H1 (cell line): ENCODE measurements at regions not wholly inside any gene's neighbourhood (a gene's known extent, or its start where the extent isn't known, plus 50 kb on each side); places are given as distances from the start of the nearest gene placed in this dataset.

Source experiments
- CTCF ChIA-PET: fragments of 300-600 bp; sonication (Branson Sonifier 250); formaldehyde crosslinking; loops from one replicate; lab custom pipeline; 2021; ENCODE audit not compliant: partially characterized antibody; lab: Charles Lee
- POLR2A ChIA-PET: fragments of 300-600 bp; sonication (Branson Sonifier 250); formaldehyde crosslinking; loops from one replicate; lab custom pipeline; 2021; ENCODE audit warnings: inconsistent platforms; ENCODE audit not compliant: partially characterized antibody; lab: Charles Lee
- DNase-seq, 2 experiments: peaks; one replicate each; pipeline versions ENCODE4 v3.0.0 to v3.0.0-alpha.2; 2010 to 2022; ENCODE audit warnings: low spot score in 2 of 2, low read depth in 1 of 2, mixed read lengths in 1 of 2
- FAIRE-seq: peaks from 2 replicates; lab custom pipeline; 2011; peaks lifted over from hg19 to GRCh38; lab: Jason Lieb, UNC
- H2AFZ ChIP-seq: 2 replicates; pipeline ENCODE4 v1.8.1; 2012; ENCODE audit warnings: low read length, inconsistent platforms
- H2AK5ac ChIP-seq: 2 replicates; pipeline ENCODE4 v1.6.1; 2013; ENCODE audit warnings: low read depth, low read length
- H2BK120ac ChIP-seq: replicated peaks from 2 replicates; pipeline ENCODE3; 2013; ENCODE audit warnings: low read depth, low read length, inconsistent platforms
- H2BK12ac ChIP-seq: 2 replicates; pipeline ENCODE4 v1.6.1; 2013; ENCODE audit warnings: low read depth, low read length
- H2BK15ac ChIP-seq: 2 replicates; pipeline ENCODE4 v1.6.1; 2013; ENCODE audit warnings: low read length
- H2BK20ac ChIP-seq: 2 replicates; pipeline ENCODE4 v1.6.1; 2013; ENCODE audit warnings: low read length
- H2BK5ac ChIP-seq: 2 replicates; pipeline ENCODE4 v1.6.1; 2013; ENCODE audit warnings: low read depth, low read length
- H3K14ac ChIP-seq: 2 replicates; pipeline ENCODE4 v1.6.1; 2013; ENCODE audit warnings: inconsistent platforms; ENCODE audit not compliant: insufficient read length
- H3K18ac ChIP-seq: 2 replicates; pipeline ENCODE4 v1.6.1; 2013; ENCODE audit warnings: low read length; ENCODE audit errors: extremely low read depth
- H3K23ac ChIP-seq: 2 replicates; pipeline ENCODE4 v1.6.1; 2013; ENCODE audit warnings: inconsistent platforms; ENCODE audit not compliant: insufficient read length
- H3K23me2 ChIP-seq: 2 replicates; pipeline ENCODE4 v1.6.1; 2013; ENCODE audit warnings: low read depth, low read length
- H3K27ac ChIP-seq: 2 replicates; pipeline ENCODE4 v1.6.1; 2011; ENCODE audit warnings: low read depth, low read length, inconsistent platforms
- H3K27me3 ChIP-seq, 4 experiments: replicated peaks in 1 of 4; 1 replicate in 1 of 4; 2 replicates in 3 of 4; pipeline versions ENCODE4 v1.6.1 to v1.8.1; 2011 to 2013; ENCODE audit warnings: low read length in 3 of 4, mild to moderate bottlenecking in 3 of 4, inconsistent platforms in 2 of 4, mixed read lengths in 2 of 4, moderate library complexity in 1 of 4; ENCODE audit not compliant: control insufficient read depth in 3 of 4, insufficient read depth in 3 of 4; ENCODE audit errors: extremely low read depth in 1 of 4
- H3K36me3 ChIP-seq, 4 experiments: 2 replicates each; pipeline versions ENCODE4 v1.6.1 to v1.8.1; 2011 to 2013; ENCODE audit warnings: mild to moderate bottlenecking in 4 of 4, low read length in 3 of 4, moderate library complexity in 2 of 4, control low read depth in 1 of 4, inconsistent platforms in 1 of 4; ENCODE audit not compliant: insufficient read depth in 4 of 4, control insufficient read depth in 2 of 4
- H3K4ac ChIP-seq: replicated peaks from 2 replicates; pipeline ENCODE3; 2013; ENCODE audit warnings: low read length, low read depth, mixed read lengths, inconsistent platforms; ENCODE audit not compliant: insufficient read length
- H3K4me1 ChIP-seq, 4 experiments: replicated peaks in 1 of 4; 1 replicate in 1 of 4; 2 replicates in 3 of 4; pipeline versions ENCODE4 v1.6.1 to v1.8.1; 2011 to 2013; ENCODE audit warnings: low read length in 3 of 4, inconsistent platforms in 2 of 4, mixed read lengths in 1 of 4; ENCODE audit not compliant: insufficient read depth in 4 of 4, control insufficient read depth in 3 of 4
- H3K4me2 ChIP-seq, 2 experiments: 2 replicates each; pipeline versions ENCODE4 v1.6.1 to v1.8.1; 2011 to 2013; ENCODE audit warnings: low read depth in 2 of 2, low read length in 2 of 2, control low read depth in 1 of 2, inconsistent platforms in 1 of 2, mild to moderate bottlenecking in 1 of 2; ENCODE audit not compliant: insufficient read depth in 1 of 2
- H3K4me3 ChIP-seq, 4 experiments: fragments of 200-600, 300-600 bp in 1 of 4; sonication (generic), shearing (Covaris generic), sonication (Bioruptor Twin) in 1 of 4; 2 replicates each; pipeline versions ENCODE4 v1.5.1 to v1.8.1; 2011 to 2016; ENCODE audit warnings: low read length in 4 of 4, low read depth in 3 of 4, control low read depth in 2 of 4, inconsistent platforms in 2 of 4, mild to moderate bottlenecking in 2 of 4, mixed read lengths in 1 of 4, moderate library complexity in 1 of 4; ENCODE audit not compliant: insufficient read depth in 2 of 4; ENCODE audit errors: extremely low read depth in 1 of 4
- H3K56ac ChIP-seq: replicated peaks from 2 replicates; pipeline ENCODE3; 2013; ENCODE audit warnings: low read depth, mild to moderate bottlenecking, mixed read lengths, low read length, inconsistent platforms; ENCODE audit not compliant: insufficient read length
- H3K79me1 ChIP-seq: 2 replicates; pipeline ENCODE4 v1.6.1; 2013; ENCODE audit warnings: low read depth, low read length, control low read depth
- H3K79me2 ChIP-seq, 2 experiments: 2 replicates each; pipeline versions ENCODE4 v1.6.1 to v1.8.1; 2012 to 2013; ENCODE audit warnings: low read length in 2 of 2, mild to moderate bottlenecking in 2 of 2, inconsistent platforms in 1 of 2; ENCODE audit not compliant: insufficient read depth in 2 of 2, control insufficient read depth in 1 of 2
- H3K9ac ChIP-seq, 4 experiments: replicated peaks in 1 of 4; 1 replicate in 1 of 4; 2 replicates in 3 of 4; pipeline versions ENCODE4 v1.6.1 to v1.8.1; 2011 to 2013; ENCODE audit warnings: low read depth in 3 of 4, low read length in 3 of 4, control low read depth in 2 of 4, mild to moderate bottlenecking in 2 of 4, moderate library complexity in 2 of 4, inconsistent platforms in 1 of 4; ENCODE audit errors: extremely low read depth in 1 of 4
- H3K9me3 ChIP-seq, 2 experiments: 2 replicates each; pipeline versions ENCODE4 v1.6.1 to v1.8.1; 2012 to 2013; ENCODE audit warnings: mild to moderate bottlenecking in 2 of 2, moderate library complexity in 2 of 2, control low read depth in 1 of 2, inconsistent platforms in 1 of 2, low read depth in 1 of 2, low read length in 1 of 2, mixed read lengths in 1 of 2; ENCODE audit not compliant: insufficient read depth in 2 of 2
- H4K20me1 ChIP-seq, 2 experiments: replicated peaks in 1 of 2; 2 replicates each; pipeline versions ENCODE3 to v1.8.1; 2011 to 2013; ENCODE audit warnings: inconsistent platforms in 2 of 2, low read length in 2 of 2, mild to moderate bottlenecking in 1 of 2; ENCODE audit not compliant: insufficient read depth in 2 of 2, control insufficient read depth in 1 of 2
- H4K5ac ChIP-seq: 2 replicates; pipeline ENCODE4 v1.6.1; 2013; ENCODE audit warnings: low read length, low read depth, mixed read lengths, inconsistent platforms; ENCODE audit not compliant: insufficient read length
- H4K8ac ChIP-seq: 2 replicates; pipeline ENCODE4 v1.8.0; 2013; ENCODE audit warnings: mild to moderate bottlenecking, moderate library complexity, low read length, inconsistent platforms; ENCODE audit not compliant: insufficient read depth; ENCODE audit errors: extremely low read depth
- H4K91ac ChIP-seq: replicated peaks from 2 replicates; pipeline ENCODE3; 2013; ENCODE audit warnings: low read length, mixed read lengths, inconsistent platforms; ENCODE audit not compliant: insufficient read length
- BCL11A ChIP-seq, 2 experiments: IDR thresholded peaks; one replicate each; pipeline ENCODE4 v1.6.1; 2011; ENCODE audit warnings: low read depth in 2 of 2, low read length in 2 of 2, mild to moderate bottlenecking in 2 of 2
- CHD1 ChIP-seq: IDR thresholded peaks from 2 replicates; pipeline ENCODE4 v1.6.1; 2012; ENCODE audit warnings: low read depth, low read length, improper control_type of control experiment
- FOSL1 ChIP-seq: IDR thresholded peaks from 2 replicates; pipeline ENCODE4 v1.6.1; 2011; ENCODE audit warnings: mild to moderate bottlenecking, low read depth, low read length, moderate library complexity; ENCODE audit not compliant: insufficient read depth
- GTF2F1 ChIP-seq: IDR thresholded peaks from 2 replicates; pipeline ENCODE4 v1.6.1; 2012; ENCODE audit warnings: low read depth, low read length, improper control_type of control experiment, borderline replicate concordance
- JUND ChIP-seq: IDR thresholded peaks from 2 replicates; pipeline ENCODE4 v1.6.1; 2011; ENCODE audit warnings: mild to moderate bottlenecking, improper control_type of control experiment, low read length
- KDM1A ChIP-seq: fragments of 200-600, 300-600 bp; sonication (generic); IDR thresholded peaks from 2 replicates; pipeline ENCODE4 v1.7.1; 2016; ENCODE audit warnings: mild to moderate bottlenecking, low read length, borderline replicate concordance
- KDM5A ChIP-seq: fragments of 200-600 bp; IDR thresholded peaks from 2 replicates; pipeline ENCODE4 v1.7.1; 2012; ENCODE audit warnings: mild to moderate bottlenecking, low read length, inconsistent platforms, mixed read lengths
- NRF1 ChIP-seq: IDR thresholded peaks from 2 replicates; pipeline ENCODE4 v1.6.1; 2011; ENCODE audit warnings: mild to moderate bottlenecking, low read depth, low read length, improper control_type of control experiment
- POLR2AphosphoS5 ChIP-seq: IDR thresholded peaks from 2 replicates; pipeline ENCODE4 v1.6.1; 2011; ENCODE audit warnings: low read depth, low read length
- POU5F1 ChIP-seq: IDR thresholded peaks from 2 replicates; pipeline ENCODE4 v1.6.1; 2011; ENCODE audit warnings: low read depth, mild to moderate bottlenecking, low read length, moderate library complexity
- RAD21 ChIP-seq, 2 experiments: IDR thresholded peaks in 1 of 2; conservative IDR thresholded peaks in 1 of 2; 2 replicates each; pipeline ENCODE4 v1.6.1; 2011; ENCODE audit warnings: low read depth in 2 of 2, low read length in 2 of 2, improper control_type of control experiment in 1 of 2, inconsistent platforms in 1 of 2, mild to moderate bottlenecking in 1 of 2, moderate library complexity in 1 of 2
- RNF2 ChIP-seq: fragments of 200-900, 300-1000 bp; sonication (generic); IDR thresholded peaks from 2 replicates; pipeline ENCODE4 v1.7.1; 2016; ENCODE audit warnings: borderline replicate concordance, low read depth, mild to moderate bottlenecking, antibody characterized with exemption, low read length; ENCODE audit not compliant: poor library complexity, severe bottlenecking; ENCODE audit errors: missing control alignments
- WGBS, 2 experiments: shearing (Covaris generic) in 1 of 2; methylation state at CpG; one replicate each; pipeline versions ENCODE4 v1.1.6 to v1.1.7; 2013 to 2015; ENCODE audit warnings: low lambda C conversion rate in 2 of 2, mixed read lengths in 2 of 2, inconsistent platforms in 1 of 2, low coverage in 1 of 2, missing lambda C conversion rate in 1 of 2; ENCODE audit not compliant: insufficient replicate concordance in 2 of 2, insufficient coverage in 1 of 2, insufficient read length in 1 of 2; ENCODE audit errors: extremely low coverage in 1 of 2, missing lambda C conversion rate in 1 of 2; 5-methylcytosine and 5-hydroxymethylcytosine counted together

GRCh38 chr1:38563942-38564735 lies 295.4 kb downstream of the RRAGC start:
- no peak for FAIRE-seq
- peaks cover 5 to 10% (median 8%) of the 10 kb centered on the region in 4 experiments for H3K4me1 ChIP-seq
- CTCF ChIA-PET = interaction anchor here (0.5 to 2.0 kb wide), 6 partner anchors 11 to 255 kb away, joined by 3 to 10 read pairs (median 6); no protein-coding TSS in a partner anchor
- TF ChIP-seq KDM1A = no peak
- TF ChIP-seq KDM5A = no peak
- no peak for TF ChIP-seq GTF2F1
- no peak for TF ChIP-seq POLR2AphosphoS5
- TF ChIP-seq BCL11A (IDR thresholded peaks at IDR 0.05; ENCODE audit: low read depth in 2 of 2, low read length in 2 of 2) = no peak
- no peak for TF ChIP-seq RAD21 (IDR thresholded peaks at IDR 0.05 in 1 of 2, conservative IDR thresholded peaks at IDR 0.05 in 1 of 2; ENCODE audit: low read depth in 2 of 2, low read length in 2 of 2)
- no peak for TF ChIP-seq CHD1
- TF ChIP-seq POU5F1 = no peak
- TF ChIP-seq RNF2 = no peak
- no peak for TF ChIP-seq NRF1
- TF ChIP-seq FOSL1 = no peak
- TF ChIP-seq JUND = no peak

More at GRCh38 chr1:38563942-38564735, 295.4 kb downstream of the RRAGC start:
- H3K4me3 ChIP-seq = no peak overlapping the region
- H2BK20ac ChIP-seq = no peak overlapping the region
- no peaks in the 10 kb centered on the region for H3K9me3 ChIP-seq
- WGBS, 2 experiments = 84% methylated on average over 7 of the region's 7 CpGs; no CpG with 5 or more reads in 1 of the 2 experiments
- H3K14ac ChIP-seq = no peak overlapping the region
- peaks cover 0 to 10% (median 8%) of the 10 kb centered on the region in 4 experiments; a peak in 4 of 7 replicates for H3K27me3 ChIP-seq
- no peaks in the 10 kb centered on the region for H3K79me1 ChIP-seq
- H3K23me2 ChIP-seq = peaks cover 4% of the 10 kb centered on the region; the same call in 1 of the 2 replicates
- no peak overlapping the region; the same call in 1 of the 2 replicates for H2BK12ac ChIP-seq
- POLR2A ChIA-PET = interaction anchor here (0.9 to 1.4 kb wide), 2 partner anchors 10 to 15 kb away, joined by 3 to 4 read pairs; no protein-coding TSS in a partner anchor
- no peak overlapping the region for H2AFZ ChIP-seq
- no peaks in the 10 kb centered on the region for H3K36me3 ChIP-seq
- no peak overlapping the region for H2BK120ac ChIP-seq
- no peak overlapping the region for H3K27ac ChIP-seq
- H2AK5ac ChIP-seq = no peak overlapping the region
- H3K4me2 ChIP-seq = no peak overlapping the region
- no peak overlapping the region for H4K5ac ChIP-seq
- H3K9ac ChIP-seq = no peak overlapping the region
- no peak overlapping the region for H3K56ac ChIP-seq
- H3K18ac ChIP-seq = no peak overlapping the region
- no peak overlapping the region for H2BK5ac ChIP-seq
- H4K20me1 ChIP-seq = no peaks in the 10 kb centered on the region
- no peaks in the 10 kb centered on the region for H3K79me2 ChIP-seq
- DNase-seq = no peak
- H3K23ac ChIP-seq = peak overlapping the region; percentile 17
- H2BK15ac ChIP-seq = 0 out of 2 replicates have a peak overlapping the region, but pooled peaks have one; percentile 46
- no peak overlapping the region for H4K91ac ChIP-seq
- H4K8ac ChIP-seq = no peak overlapping the region
- H3K4ac ChIP-seq = no peak overlapping the region
